ENCODE measurements at regions not wholly inside any gene's neighbourhood (a gene's known extent, or its start where the extent isn't known, plus 50 kb on each side); places are given as distances from the start of the nearest gene placed in this dataset.

- TF ChIP-seq EZH2 (IDR thresholded peaks at IDR 0.05; ENCODE audit: insufficient read depth, poor library complexity, severe bottlenecking) = no peak
- TF ChIP-seq EZH2phosphoT487 (IDR thresholded peaks at IDR 0.05; ENCODE audit: insufficient read depth, low read depth) = no peak
Observed at GRCh38 chr11:119964136-119965025, 173.5 kb downstream of the TRIM29 start.

All from GM23248 (cell line).